ENCODE measurements at regions not wholly inside any gene's neighbourhood (a gene's known extent, or its start where the extent isn't known, plus 50 kb on each side); places are given as distances from the start of the nearest gene placed in this dataset.
"Not testable (repeated sequence)": the region's sequence is repeated elsewhere in the genome, so short reads cannot be mapped to it uniquely, and the experiment has no call there.

GRCh38 chr4:135412213-135412612, 1210.6 kb upstream of the PABPC4L start:
- no peak overlapping the region for H3K4me3 ChIP-seq (replicated peaks in 1 of 2; ENCODE audit: low read depth in 2 of 2, low read length in 2 of 2)
- no peak for TF ChIP-seq CTCF (IDR thresholded peaks at IDR 0.05; ENCODE audit: low read depth, low read length)

GRCh38 chr4:135411251-135411650, 1209.7 kb upstream of the PABPC4L start:
- TF ChIP-seq CTCF (IDR thresholded peaks at IDR 0.05; ENCODE audit: low read depth, low read length): no peak
- H3K4me3 ChIP-seq (replicated peaks in 1 of 2; ENCODE audit: low read depth in 2 of 2, low read length in 2 of 2): no peak overlapping the region
- DNase-seq (ENCODE audit: low read depth in 2 of 2): no peak

More at GRCh38 chr4:135412213-135412612, 1210.6 kb upstream of the PABPC4L start:
- no peak for DNase-seq (ENCODE audit: low read depth in 2 of 2)

- not testable (repeated sequence) for H3K4me3 ChIP-seq (replicated peaks in 1 of 2; ENCODE audit: low read depth in 2 of 2, low read length in 2 of 2)
Observed at GRCh38 chr4:135409261-135409660, 1207.7 kb upstream of the PABPC4L start.

GRCh38 chr4:135408109-135408508, 1206.5 kb upstream of the PABPC4L start:
- no peak overlapping the region for H3K4me3 ChIP-seq (replicated peaks in 1 of 2; ENCODE audit: low read depth in 2 of 2, low read length in 2 of 2)
- TF ChIP-seq CTCF (IDR thresholded peaks at IDR 0.05; ENCODE audit: low read depth, low read length): no peak
- DNase-seq (ENCODE audit: low read depth in 2 of 2): no peak

More at GRCh38 chr4:135409261-135409660, 1207.7 kb upstream of the PABPC4L start:
- not testable (repeated sequence) for DNase-seq (ENCODE audit: low read depth in 2 of 2)

GRCh38 chr4:135406597-135406996, 1205.0 kb upstream of the PABPC4L start:
- not testable (repeated sequence) for DNase-seq (ENCODE audit: low read depth in 2 of 2); H3K4me3 ChIP-seq (replicated peaks in 1 of 2; ENCODE audit: low read depth in 2 of 2, low read length in 2 of 2)

- no peak for DNase-seq (ENCODE audit: low read depth in 2 of 2)
- TF ChIP-seq CTCF (IDR thresholded peaks at IDR 0.05; ENCODE audit: low read depth, low read length): no peak
- H3K4me3 ChIP-seq (replicated peaks in 1 of 2; ENCODE audit: low read depth in 2 of 2, low read length in 2 of 2): no peak overlapping the region
Observed at GRCh38 chr4:135385830-135386581, 1184.4 kb upstream of the PABPC4L start.

GRCh38 chr4:135383356-135384288, 1182.0 kb upstream of the PABPC4L start:
- no peak for TF ChIP-seq CTCF (IDR thresholded peaks at IDR 0.05; ENCODE audit: low read depth, low read length)
- H3K4me3 ChIP-seq (replicated peaks in 1 of 2; ENCODE audit: low read depth in 2 of 2, low read length in 2 of 2): no peak overlapping the region
- DNase-seq (ENCODE audit: low read depth in 2 of 2): no peak
